ENCODE measurements at regions not wholly inside any gene's neighbourhood (a gene's known extent, or its start where the extent isn't known, plus 50 kb on each side); places are given as distances from the start of the nearest gene placed in this dataset.
"Not testable (repeated sequence)": the region's sequence is repeated elsewhere in the genome, so short reads cannot be mapped to it uniquely, and the experiment has no call there.

DNA sequence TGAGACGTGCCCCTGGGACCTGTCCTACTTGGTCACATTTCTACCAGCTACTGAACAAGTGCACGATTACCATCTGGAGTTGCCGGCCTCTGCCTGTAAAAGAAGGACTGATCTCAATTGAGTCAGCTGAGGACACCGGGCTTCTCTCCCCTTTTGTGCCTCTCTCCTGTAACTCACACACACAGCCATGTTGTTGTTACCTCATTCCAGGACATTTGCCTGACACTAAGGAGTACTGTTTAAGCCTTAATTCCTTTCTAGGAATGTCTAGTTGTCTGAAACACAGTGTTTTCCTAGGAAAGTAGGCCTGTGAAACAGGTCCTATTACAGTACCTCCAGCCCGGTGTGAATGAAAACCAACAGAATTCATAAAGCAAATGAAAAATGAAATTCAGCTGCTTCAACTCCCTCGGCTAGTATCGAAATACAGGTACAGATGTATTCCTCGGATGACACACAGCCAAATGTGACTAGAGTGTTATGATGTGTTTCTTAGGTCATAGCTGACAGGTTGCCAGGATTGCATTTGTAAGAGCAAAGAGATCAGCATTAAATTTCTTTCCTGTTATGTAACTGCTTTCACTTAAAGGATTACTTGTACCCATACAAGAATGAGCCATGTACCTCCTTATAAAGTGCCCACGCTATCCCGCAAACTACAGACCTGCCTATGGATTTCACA, 152.0 kb upstream of the IRS2 start:
- H3K4me1 ChIP-seq: no peaks in the 10 kb centered on the region
- intact Hi-C loops (cut with DNase I; ENCODE audit: low total_unique reads): no loop called here
- no peaks in the 10 kb centered on the region for H3K27me3 ChIP-seq
- no peaks in the 10 kb centered on the region for H3K9me3 ChIP-seq
- DNase-seq: no peak
- no peak overlapping the region for H3K27ac ChIP-seq
- TF ChIP-seq EP300 (IDR thresholded peaks at IDR 0.05; ENCODE audit: low read depth) (no peak), POLR2A (IDR thresholded peaks at IDR 0.05) (no peak), POLR2AphosphoS5 (IDR thresholded peaks at IDR 0.05) (no peak)
- H3K36me3 ChIP-seq: no peaks in the 10 kb centered on the region
- 88% methylated on average over 8 to 10 of the region's 10 CpGs for WGBS, 2 donors (ENCODE audit: low coverage in 1 of 2)
- in situ Hi-C loops (cut with MboI; ENCODE audit: low pct_ligation_motif_present in 1 of 4, low pct_unique_long_range_greater_than_20kb in 1 of 4, low sequenced_read_pairs in 3 of 4): no loop called here
- no peak overlapping the region for H3K4me3 ChIP-seq

DNA sequence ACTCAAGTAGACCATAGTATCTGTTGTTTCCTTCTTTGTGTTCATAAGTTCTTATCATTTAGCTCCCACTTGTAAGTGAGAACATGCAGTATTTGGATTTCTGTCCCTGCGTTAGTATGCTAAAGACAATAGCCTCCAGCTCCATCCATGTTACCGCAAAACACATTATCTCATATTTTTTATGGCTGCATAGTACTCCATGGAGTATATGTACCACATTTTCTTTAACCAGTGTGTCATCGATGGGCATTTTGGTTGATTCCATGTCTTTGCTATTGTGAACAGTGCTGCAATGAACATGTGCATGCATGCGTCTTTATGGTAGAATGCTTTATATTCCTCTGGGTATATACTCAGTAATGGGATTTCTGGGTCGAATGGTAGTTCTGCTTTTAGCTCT, 148.1 kb upstream of the IRS2 start:
- H3K9me3 ChIP-seq; DNase-seq; H3K27ac ChIP-seq; H3K27me3 ChIP-seq; H3K4me1 ChIP-seq; intact Hi-C loops (cut with DNase I; ENCODE audit: low total_unique reads); H3K4me3 ChIP-seq; in situ Hi-C loops (cut with MboI; ENCODE audit: low pct_ligation_motif_present in 1 of 4, low pct_unique_long_range_greater_than_20kb in 1 of 4, low sequenced_read_pairs in 3 of 4); H3K36me3 ChIP-seq: not testable (repeated sequence)
- 92 to 100% methylated on average over 1 to 5 of the region's 5 CpGs for WGBS, 2 donors (ENCODE audit: low coverage in 1 of 2)

DNA sequence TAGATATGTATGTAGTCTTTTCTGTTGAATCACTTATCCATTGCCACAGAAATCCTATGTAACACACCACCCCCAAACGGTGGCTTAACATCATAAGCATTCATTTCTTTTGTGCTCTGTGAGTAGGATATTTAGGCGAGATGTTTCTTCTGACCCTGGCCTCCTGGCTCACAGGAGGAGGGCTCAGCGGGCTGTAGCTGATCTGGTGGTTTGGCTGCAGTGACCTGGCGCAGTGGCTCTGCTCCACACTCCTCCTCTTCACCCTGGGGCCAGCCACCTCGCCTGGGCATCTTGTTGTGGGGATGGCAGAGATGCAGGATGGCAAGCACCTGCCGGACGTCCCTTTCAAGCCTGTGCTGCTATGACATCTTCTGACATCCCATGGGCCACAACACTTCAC, 147.1 kb upstream of the IRS2 start:
- TF ChIP-seq EP300 (IDR thresholded peaks at IDR 0.05; ENCODE audit: low read depth) (no peak), POLR2A (IDR thresholded peaks at IDR 0.05) (no peak), POLR2AphosphoS5 (IDR thresholded peaks at IDR 0.05) (no peak)
- TF ChIP-seq, protein P1, sequence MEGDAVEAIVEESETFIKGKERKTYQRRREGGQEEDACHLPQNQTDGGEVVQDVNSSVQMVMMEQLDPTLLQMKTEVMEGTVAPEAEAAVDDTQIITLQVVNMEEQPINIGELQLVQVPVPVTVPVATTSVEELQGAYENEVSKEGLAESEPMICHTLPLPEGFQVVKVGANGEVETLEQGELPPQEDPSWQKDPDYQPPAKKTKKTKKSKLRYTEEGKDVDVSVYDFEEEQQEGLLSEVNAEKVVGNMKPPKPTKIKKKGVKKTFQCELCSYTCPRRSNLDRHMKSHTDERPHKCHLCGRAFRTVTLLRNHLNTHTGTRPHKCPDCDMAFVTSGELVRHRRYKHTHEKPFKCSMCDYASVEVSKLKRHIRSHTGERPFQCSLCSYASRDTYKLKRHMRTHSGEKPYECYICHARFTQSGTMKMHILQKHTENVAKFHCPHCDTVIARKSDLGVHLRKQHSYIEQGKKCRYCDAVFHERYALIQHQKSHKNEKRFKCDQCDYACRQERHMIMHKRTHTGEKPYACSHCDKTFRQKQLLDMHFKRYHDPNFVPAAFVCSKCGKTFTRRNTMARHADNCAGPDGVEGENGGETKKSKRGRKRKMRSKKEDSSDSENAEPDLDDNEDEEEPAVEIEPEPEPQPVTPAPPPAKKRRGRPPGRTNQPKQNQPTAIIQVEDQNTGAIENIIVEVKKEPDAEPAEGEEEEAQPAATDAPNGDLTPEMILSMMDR (IDR thresholded peaks at IDR 0.05): no peak
- in situ Hi-C loops (cut with MboI; ENCODE audit: low pct_ligation_motif_present in 1 of 4, low pct_unique_long_range_greater_than_20kb in 1 of 4, low sequenced_read_pairs in 3 of 4): no loop called here
- no peaks in the 10 kb centered on the region for H3K9me3 ChIP-seq
- H3K4me1 ChIP-seq: no peaks in the 10 kb centered on the region
- intact Hi-C loops (cut with DNase I; ENCODE audit: low total_unique reads): no loop called here
- no peaks in the 10 kb centered on the region for H3K36me3 ChIP-seq
- no peak for DNase-seq
- no peak overlapping the region for H3K4me3 ChIP-seq
- no peaks in the 10 kb centered on the region for H3K27me3 ChIP-seq
- WGBS, 2 donors (ENCODE audit: low coverage in 1 of 2): 64% methylated on average over 7 of the region's 7 CpGs; no CpG with 5 or more reads in 1 of the 2 donors
- H3K27ac ChIP-seq: no peak overlapping the region

- in situ Hi-C loops (cut with MboI; ENCODE audit: low pct_ligation_motif_present in 1 of 4, low pct_unique_long_range_greater_than_20kb in 1 of 4, low sequenced_read_pairs in 3 of 4): no loop called here
- H3K4me1 ChIP-seq: no peaks in the 10 kb centered on the region
- no peaks in the 10 kb centered on the region for H3K9me3 ChIP-seq
- H3K27ac ChIP-seq: no peak overlapping the region
- H3K36me3 ChIP-seq: no peaks in the 10 kb centered on the region
- no peak overlapping the region for H3K4me3 ChIP-seq
- TF ChIP-seq, protein P1 (IDR thresholded peaks at IDR 0.05): no peak
- TF ChIP-seq EP300 (IDR thresholded peaks at IDR 0.05; ENCODE audit: low read depth) (no peak), POLR2AphosphoS5 (IDR thresholded peaks at IDR 0.05) (no peak)
- DNase-seq: no peak
- intact Hi-C loops (cut with DNase I; ENCODE audit: low total_unique reads): no loop called here
- 77 to 87% methylated on average over 1 of the region's 1 CpG for WGBS, 2 donors (ENCODE audit: low coverage in 1 of 2)
- no peaks in the 10 kb centered on the region for H3K27me3 ChIP-seq
Observed at GRCh38 chr13:109924376-109924775, 138.0 kb upstream of the IRS2 start.

DNA sequence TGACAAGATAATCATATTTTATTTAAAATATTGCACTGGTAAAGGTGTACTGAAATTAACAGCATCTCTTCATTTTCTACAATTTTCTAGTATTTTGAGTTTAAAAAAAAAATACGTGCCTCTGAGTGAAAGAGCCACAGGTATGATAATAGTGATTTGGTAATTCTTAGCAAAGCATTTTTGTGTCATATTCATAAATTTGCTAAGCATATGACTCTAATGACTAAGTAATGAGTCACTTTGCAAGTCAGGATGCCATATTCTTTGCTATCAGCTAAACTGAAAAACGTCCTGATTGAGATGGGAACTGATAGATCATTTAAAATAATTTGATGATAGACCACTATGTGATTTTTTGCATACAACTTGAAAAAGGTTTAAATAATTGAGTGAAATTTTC, 136.1 kb upstream of the IRS2 start:
- Histone ChIP-seq H3K27me3 (no peaks in the 10 kb centered on the region), H3K27ac (no peak overlapping the region), H3K4me1 (no peaks in the 10 kb centered on the region), H3K36me3 (no peaks in the 10 kb centered on the region), H3K9me3 (no peaks in the 10 kb centered on the region), H3K4me3 (no peak overlapping the region)
- WGBS, 2 donors (ENCODE audit: low coverage in 1 of 2): 69 to 77% methylated on average over 2 of the region's 2 CpGs
- intact Hi-C loops (cut with DNase I; ENCODE audit: low total_unique reads) (no loop called here), in situ Hi-C loops (cut with MboI; ENCODE audit: low pct_ligation_motif_present in 1 of 4, low pct_unique_long_range_greater_than_20kb in 1 of 4, low sequenced_read_pairs in 3 of 4) (no loop called here)
- TF ChIP-seq POLR2AphosphoS5 (IDR thresholded peaks at IDR 0.05) (no peak), POLR2A (IDR thresholded peaks at IDR 0.05) (no peak), EP300 (IDR thresholded peaks at IDR 0.05; ENCODE audit: low read depth) (no peak)
- TF ChIP-seq, protein P1 (IDR thresholded peaks at IDR 0.05): no peak
- DNase-seq: no peak

Measured in transverse colon (tissue), 4 donors.